Activated T-cell treated with anti-CD3 and anti-CD28 coated beads, Interleukin-2, amount 50 U/mL, for 24 hours (primary cell): ENCODE measurements at regions not wholly inside any gene's neighbourhood (a gene's known extent, or its start where the extent isn't known, plus 50 kb on each side); places are given as distances from the start of the nearest gene placed in this dataset.
A peak's percentile ranks its signal among the peaks of the same experiment; 100 is the strongest.

ENCODE experiments used
- DNase-seq: peaks from one replicate; pipeline ENCODE4 v3.0.0-alpha.2; 2020
- H3K27ac Mint-ChIP-seq: 2 replicates; pipeline ENCODE4 v1.8.0; 2020; ENCODE audit warnings: mild to moderate bottlenecking, mixed read lengths
- H3K27me3 Mint-ChIP-seq: 2 replicates; pipeline ENCODE4 v1.8.0; 2020; ENCODE audit warnings: mixed read lengths
- H3K36me3 Mint-ChIP-seq: 2 replicates; pipeline ENCODE4 v1.8.0; 2020; ENCODE audit warnings: low read depth, mixed read lengths
- H3K4me1 Mint-ChIP-seq: 2 replicates; pipeline ENCODE4 v1.8.0; 2020; ENCODE audit warnings: low read depth, mixed read lengths
- H3K4me3 Mint-ChIP-seq: 2 replicates; pipeline ENCODE4 v1.8.0; 2020; ENCODE audit warnings: mild to moderate bottlenecking, moderate library complexity, mixed read lengths
- H3K9me3 Mint-ChIP-seq: 2 replicates; pipeline ENCODE4 v1.8.0; 2020; ENCODE audit warnings: mixed read lengths

DNA sequence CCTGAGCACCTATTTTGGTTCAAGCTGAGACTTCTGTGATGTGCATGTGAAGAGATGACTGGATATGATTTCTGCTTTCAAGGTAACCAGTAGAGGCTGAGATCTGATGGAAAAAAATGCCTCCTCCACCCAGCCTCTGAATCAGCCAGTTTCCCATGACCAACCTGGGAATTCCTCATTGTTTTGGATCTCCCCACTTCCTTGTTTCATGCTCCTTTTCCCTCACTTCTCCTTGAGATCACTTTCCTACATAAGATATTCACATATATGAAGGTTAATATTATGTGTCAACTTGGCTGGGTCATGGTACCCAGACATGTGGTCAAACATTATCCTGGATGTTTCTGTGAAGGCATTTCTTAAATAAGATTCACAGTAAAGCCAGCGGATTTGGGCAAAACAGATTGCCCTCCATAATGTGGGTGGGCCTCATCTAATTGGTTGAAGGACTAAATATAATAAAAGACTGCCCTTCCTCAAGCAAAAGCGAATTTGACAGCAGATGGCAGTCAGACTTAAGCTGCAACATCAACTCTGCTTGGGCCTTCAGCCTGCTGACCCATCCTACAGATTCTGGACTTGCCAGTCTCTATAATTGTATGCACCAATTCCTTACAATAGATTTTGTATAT lies 379.4 kb downstream of the TNS1 start:
- Mint-ChIP-seq H3K36me3 (no peaks in the 10 kb centered on the region), H3K4me3 (no peak overlapping the region), H3K27ac (no peak overlapping the region), H3K27me3 (no peaks in the 10 kb centered on the region), H3K4me1 (no peaks in the 10 kb centered on the region), H3K9me3 (no peaks in the 10 kb centered on the region)
- DNase-seq: no peak

DNA sequence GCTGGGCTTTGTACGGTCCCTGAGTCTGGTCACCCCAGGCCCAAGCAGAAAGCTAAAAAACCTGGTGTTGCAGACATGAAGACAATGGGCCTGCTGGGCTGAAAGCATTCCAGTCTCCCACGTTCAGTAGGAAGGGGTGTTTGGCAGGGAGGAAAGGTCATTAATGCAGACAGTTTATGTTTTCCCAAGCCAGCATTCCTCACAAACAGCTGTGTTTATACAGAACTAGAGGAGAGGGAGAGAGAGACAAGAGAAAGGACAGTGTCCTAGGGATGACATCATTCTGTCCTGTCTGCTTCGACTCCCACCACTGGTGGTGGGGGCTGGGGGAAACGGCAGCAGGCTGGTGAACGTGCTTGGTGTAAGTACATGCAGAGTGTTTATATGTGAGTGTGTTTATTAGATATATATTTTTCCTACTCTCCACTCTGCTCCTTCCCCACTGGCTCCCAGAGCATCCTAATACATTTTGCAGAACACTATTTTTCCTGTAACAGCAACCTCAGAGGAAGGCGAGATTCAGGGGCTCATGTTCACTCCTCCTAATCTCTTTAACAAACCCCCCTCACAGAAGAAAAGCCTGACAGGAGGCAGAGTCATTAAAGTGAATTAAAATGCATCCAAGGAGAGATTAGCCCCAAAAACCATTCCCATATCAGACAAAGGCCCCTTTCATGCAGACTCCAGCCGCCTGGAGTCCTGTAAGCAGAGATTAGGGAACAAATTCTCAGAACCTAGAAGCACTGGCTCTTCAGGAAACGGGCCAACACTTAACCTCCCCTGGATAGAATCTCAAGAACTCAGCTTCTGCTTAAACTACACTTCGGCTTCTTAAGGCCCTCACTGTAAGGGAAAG lies 380.4 kb downstream of the TNS1 start:
- Mint-ChIP-seq H3K4me1 (no peaks in the 10 kb centered on the region), H3K36me3 (no peaks in the 10 kb centered on the region), H3K9me3 (no peaks in the 10 kb centered on the region), H3K27ac (no peak overlapping the region), H3K27me3 (no peaks in the 10 kb centered on the region), H3K4me3 (no peak overlapping the region)
- no peak for DNase-seq

DNA sequence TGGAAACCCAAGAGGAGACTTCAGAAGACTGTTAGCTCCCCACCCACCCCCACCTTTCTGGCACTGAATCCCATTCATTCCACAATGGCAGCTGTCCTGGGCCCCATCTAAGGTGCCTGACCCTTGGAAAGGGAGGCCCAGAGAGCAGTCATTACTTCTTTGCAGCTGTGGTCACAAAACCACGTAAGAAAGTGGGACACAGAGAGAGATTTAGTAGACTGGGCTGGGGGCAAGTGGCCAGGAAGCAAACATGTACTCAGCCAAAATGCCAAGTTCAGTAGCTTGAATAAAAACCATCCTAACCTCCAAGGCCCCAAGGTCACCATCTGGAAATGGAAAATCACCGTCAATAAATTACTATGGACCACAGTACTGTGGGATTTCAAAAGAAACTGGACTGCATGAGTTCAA lies 381.4 kb downstream of the TNS1 start:
- no peaks in the 10 kb centered on the region for H3K36me3 Mint-ChIP-seq
- H3K27me3 Mint-ChIP-seq: no peaks in the 10 kb centered on the region
- no peak overlapping the region for H3K27ac Mint-ChIP-seq
- no peak overlapping the region for H3K4me3 Mint-ChIP-seq
- H3K4me1 Mint-ChIP-seq: no peaks in the 10 kb centered on the region
- H3K9me3 Mint-ChIP-seq: no peaks in the 10 kb centered on the region
- no peak for DNase-seq

DNA sequence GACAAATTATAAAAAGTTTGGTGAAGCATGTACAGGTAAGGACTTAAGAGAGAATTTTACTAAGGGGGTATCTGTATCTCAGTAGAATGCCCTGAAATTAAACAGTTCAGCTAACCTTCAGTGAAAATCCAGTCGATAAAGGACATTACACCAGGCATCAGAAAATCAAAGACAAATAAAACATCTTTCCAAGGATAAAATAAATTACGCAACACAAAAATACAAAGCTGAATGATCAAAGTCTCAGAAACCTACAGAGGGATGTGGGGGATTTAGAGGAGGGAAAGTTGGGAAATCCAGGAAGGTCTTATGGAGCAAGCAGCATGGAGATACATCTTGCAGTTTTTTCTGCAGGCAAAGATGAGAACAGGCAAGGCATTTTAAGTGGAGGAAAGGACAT lies 384.1 kb downstream of the TNS1 start:
- no peaks in the 10 kb centered on the region for H3K9me3 Mint-ChIP-seq
- H3K27ac Mint-ChIP-seq: no peak overlapping the region
- no peak overlapping the region for H3K4me3 Mint-ChIP-seq
- peaks cover 12% of the 10 kb centered on the region for H3K4me1 Mint-ChIP-seq
- DNase-seq: no peak
- H3K27me3 Mint-ChIP-seq: no peaks in the 10 kb centered on the region
- no peaks in the 10 kb centered on the region for H3K36me3 Mint-ChIP-seq

DNA sequence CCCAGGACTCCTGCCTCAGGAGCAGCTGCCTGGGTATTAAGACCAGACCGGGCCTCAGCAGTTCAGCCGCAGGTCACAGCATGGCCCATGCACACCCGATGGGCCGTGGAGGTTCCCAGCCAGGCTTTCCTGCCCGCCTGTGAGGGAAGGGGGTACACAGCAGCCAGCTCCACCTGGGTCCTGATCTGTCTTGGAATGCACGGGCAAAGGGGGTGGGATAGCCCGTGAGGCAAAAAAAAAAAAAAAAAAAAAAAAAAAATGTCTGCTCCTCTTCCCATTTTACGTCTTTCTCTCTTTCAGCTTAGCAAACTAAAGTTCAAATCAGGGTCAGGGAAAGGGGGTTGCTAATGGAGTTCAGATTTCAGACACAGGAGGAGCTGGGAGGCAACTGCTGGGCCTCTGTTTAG lies 385.2 kb downstream of the TNS1 start:
- no peak overlapping the region for H3K27ac Mint-ChIP-seq
- H3K4me3 Mint-ChIP-seq: no peak overlapping the region
- no peak for DNase-seq

DNA sequence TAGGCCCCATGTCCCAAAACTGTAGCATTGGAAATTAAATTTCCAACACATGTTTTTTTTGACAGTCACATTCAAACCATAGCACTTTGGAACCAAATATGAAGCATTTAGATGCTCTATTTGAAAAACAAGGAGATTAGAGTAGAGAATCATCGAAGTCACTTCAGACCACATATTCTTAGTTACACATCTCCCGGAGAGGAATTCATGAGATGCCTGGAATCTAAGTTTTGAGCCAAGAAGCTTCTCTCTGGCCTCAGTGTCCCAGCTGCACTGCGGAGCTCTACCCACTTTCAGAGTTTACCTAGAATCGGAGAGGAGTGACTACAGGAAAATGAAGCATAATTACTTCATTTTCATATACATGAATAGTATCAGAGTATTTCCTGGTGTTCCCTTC lies 385.9 kb downstream of the TNS1 start:
- Mint-ChIP-seq H3K27ac (no peak overlapping the region), H3K4me3 (no peak overlapping the region), H3K4me1 (peaks cover 19% of the 10 kb centered on the region)

More for the DNA sequence above, 385.2 kb downstream of the TNS1 start:
- Mint-ChIP-seq H3K4me1 (peaks cover 13% of the 10 kb centered on the region), H3K36me3 (no peaks in the 10 kb centered on the region), H3K27me3 (no peaks in the 10 kb centered on the region), H3K9me3 (no peaks in the 10 kb centered on the region)

DNA sequence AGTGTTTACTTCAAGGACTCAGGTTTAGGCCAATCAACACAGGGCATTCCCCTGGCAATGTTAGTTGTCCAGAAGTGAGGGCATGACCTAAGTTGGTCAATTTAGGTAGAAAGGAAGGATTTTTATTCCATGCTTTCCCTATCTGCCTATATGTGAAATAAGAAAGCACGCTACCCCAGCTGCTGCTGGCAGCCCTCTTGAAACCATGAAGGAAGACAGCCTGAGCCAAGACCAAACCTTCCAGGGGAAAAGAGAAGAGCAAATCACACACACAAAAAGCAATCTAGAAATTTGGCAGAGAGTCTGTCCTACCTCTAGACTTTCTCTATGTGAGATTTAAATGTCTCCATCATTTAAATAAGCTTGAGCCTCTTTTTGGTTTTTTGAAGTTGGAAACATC lies 387.6 kb downstream of the TNS1 start:
- H3K4me1 Mint-ChIP-seq: peaks cover 36% of the 10 kb centered on the region
- no peaks in the 10 kb centered on the region for H3K9me3 Mint-ChIP-seq
- H3K27ac Mint-ChIP-seq: no peak overlapping the region
- H3K36me3 Mint-ChIP-seq: no peaks in the 10 kb centered on the region
- DNase-seq: no peak
- no peaks in the 10 kb centered on the region for H3K27me3 Mint-ChIP-seq
- H3K4me3 Mint-ChIP-seq: no peak overlapping the region

More for the DNA sequence above, 385.9 kb downstream of the TNS1 start:
- Mint-ChIP-seq H3K27me3 (no peaks in the 10 kb centered on the region), H3K36me3 (no peaks in the 10 kb centered on the region), H3K9me3 (no peaks in the 10 kb centered on the region)
- no peak for DNase-seq

DNA sequence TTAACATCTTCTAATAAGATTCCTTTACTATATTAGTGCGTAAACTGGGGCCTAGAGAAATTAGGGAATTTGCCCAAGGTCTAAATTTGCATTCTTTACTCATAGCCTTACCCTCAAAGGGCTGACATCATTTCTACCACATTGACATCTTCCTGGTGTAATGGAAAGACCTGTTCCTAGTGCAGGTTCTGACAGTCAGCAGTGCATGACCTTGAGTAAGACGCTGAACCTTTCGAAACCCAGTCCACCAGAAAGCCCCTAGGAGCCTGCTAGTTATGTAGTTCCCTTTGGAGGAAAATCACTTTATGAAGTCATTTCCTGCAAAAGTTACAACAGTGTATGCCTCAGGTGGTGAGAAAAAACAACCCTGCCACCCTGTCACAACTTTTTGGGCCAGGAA lies 388.3 kb downstream of the TNS1 start:
- H3K27me3 Mint-ChIP-seq: no peaks in the 10 kb centered on the region
- peaks cover 43% of the 10 kb centered on the region for H3K4me1 Mint-ChIP-seq
- no peak overlapping the region for H3K4me3 Mint-ChIP-seq
- peak overlapping the region; percentile 8 for H3K27ac Mint-ChIP-seq
- H3K9me3 Mint-ChIP-seq: no peaks in the 10 kb centered on the region
- no peak for DNase-seq
- no peaks in the 10 kb centered on the region for H3K36me3 Mint-ChIP-seq

DNA sequence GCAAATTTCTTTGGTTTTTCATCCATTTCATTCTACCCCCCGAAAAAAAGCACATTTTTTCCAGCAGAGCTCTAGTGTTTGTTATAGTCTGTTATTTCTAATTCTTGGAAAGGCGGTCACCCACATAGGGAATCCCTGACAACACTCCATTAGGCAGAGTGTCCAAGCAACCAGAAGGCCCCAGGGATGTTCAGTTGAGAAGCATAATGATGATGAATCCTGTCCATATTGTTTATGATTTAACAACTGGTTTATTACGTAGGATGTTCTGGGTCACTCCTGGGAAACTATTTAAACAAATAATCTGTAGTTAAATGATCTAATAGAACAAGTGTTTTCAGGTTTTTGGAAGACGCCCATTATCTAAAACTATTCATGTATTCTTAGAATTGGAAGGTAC lies 388.7 kb downstream of the TNS1 start:
- H3K9me3 Mint-ChIP-seq: no peaks in the 10 kb centered on the region
- H3K4me3 Mint-ChIP-seq: no peak overlapping the region
- no peaks in the 10 kb centered on the region for H3K27me3 Mint-ChIP-seq
- H3K36me3 Mint-ChIP-seq: no peaks in the 10 kb centered on the region
- H3K27ac Mint-ChIP-seq: no peak overlapping the region
- no peak for DNase-seq
- H3K4me1 Mint-ChIP-seq: peaks cover 44% of the 10 kb centered on the region

DNA sequence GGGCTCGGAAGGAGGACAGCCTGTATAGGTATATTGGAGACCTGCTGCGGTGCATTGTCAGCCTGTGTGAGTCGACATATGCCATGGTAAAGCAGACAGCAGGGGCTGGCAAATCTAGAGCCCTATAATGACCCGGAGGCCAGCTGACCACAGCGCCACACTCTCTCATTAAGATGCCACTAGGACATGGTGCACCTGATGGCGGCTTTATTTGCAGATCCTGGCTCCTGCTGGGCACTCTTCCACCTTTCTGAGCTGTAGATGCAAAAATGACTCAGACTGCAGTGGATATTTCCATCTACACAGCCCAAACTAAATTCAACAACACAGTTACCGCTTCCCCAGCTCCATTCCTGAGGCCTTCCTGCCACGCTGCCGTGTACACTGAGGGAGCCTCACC lies 389.9 kb downstream of the TNS1 start:
- H3K9me3 Mint-ChIP-seq: no peaks in the 10 kb centered on the region
- DNase-seq: no peak
- H3K27me3 Mint-ChIP-seq: no peaks in the 10 kb centered on the region
- H3K36me3 Mint-ChIP-seq: no peaks in the 10 kb centered on the region
- peaks cover 44% of the 10 kb centered on the region for H3K4me1 Mint-ChIP-seq
- no peak overlapping the region for H3K27ac Mint-ChIP-seq
- no peak overlapping the region for H3K4me3 Mint-ChIP-seq

DNA sequence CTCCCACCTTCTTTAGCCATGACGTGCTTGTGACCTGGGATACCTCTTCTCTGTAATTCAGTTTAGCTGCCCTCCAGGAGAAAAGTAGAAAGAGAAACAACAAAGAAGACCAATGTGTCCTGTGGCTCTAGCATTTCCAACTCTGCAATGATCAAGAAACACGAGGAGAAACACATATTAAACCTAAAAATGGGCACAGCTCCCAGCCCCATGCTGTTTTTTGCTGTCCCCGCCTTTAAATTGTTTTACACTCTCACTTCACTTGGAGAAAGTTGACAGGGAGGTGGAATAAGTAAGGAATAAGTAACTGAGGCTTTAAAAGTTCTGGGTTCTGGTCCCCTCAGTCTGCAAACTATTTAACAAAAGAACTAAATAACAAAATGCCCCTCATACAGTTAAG lies 390.6 kb downstream of the TNS1 start:
- Mint-ChIP-seq H3K27me3 (no peaks in the 10 kb centered on the region), H3K9me3 (no peaks in the 10 kb centered on the region), H3K27ac (peak overlapping the region; percentile 42)

DNA sequence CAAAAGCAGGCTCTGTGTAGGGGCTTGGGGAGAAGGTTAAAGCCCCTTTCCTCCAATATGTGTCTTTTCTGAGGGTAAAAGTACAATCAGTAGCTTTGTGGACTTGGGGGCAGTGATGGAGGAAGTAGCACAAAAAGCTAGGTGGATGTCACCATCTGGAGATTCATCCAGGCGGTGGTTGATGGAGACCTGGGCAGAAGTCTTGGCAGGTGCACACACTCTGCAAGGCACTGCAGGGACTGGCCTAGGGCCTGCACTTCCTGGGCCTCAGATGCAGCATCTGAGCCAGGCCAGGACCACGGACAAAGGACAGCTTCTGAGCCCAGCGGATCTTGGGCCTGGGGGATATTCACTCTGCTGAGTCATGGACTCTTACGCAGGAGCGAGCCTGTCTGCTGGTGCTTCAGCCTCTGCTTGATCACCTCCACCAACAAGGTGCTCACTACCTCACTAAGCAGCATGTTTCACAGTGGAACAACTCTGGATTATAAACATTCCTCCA lies 391.1 kb downstream of the TNS1 start:
- no peaks in the 10 kb centered on the region for H3K36me3 Mint-ChIP-seq
- no peaks in the 10 kb centered on the region for H3K27me3 Mint-ChIP-seq
- peak overlapping the region; percentile 91 for H3K27ac Mint-ChIP-seq
- DNase-seq: no peak
- no peaks in the 10 kb centered on the region for H3K9me3 Mint-ChIP-seq
- no peak overlapping the region for H3K4me3 Mint-ChIP-seq
- H3K4me1 Mint-ChIP-seq: peaks cover 47% of the 10 kb centered on the region

More for the DNA sequence above, 390.6 kb downstream of the TNS1 start:
- no peaks in the 10 kb centered on the region for H3K36me3 Mint-ChIP-seq
- no peak for DNase-seq
- peaks cover 44% of the 10 kb centered on the region for H3K4me1 Mint-ChIP-seq
- no peak overlapping the region for H3K4me3 Mint-ChIP-seq

DNA sequence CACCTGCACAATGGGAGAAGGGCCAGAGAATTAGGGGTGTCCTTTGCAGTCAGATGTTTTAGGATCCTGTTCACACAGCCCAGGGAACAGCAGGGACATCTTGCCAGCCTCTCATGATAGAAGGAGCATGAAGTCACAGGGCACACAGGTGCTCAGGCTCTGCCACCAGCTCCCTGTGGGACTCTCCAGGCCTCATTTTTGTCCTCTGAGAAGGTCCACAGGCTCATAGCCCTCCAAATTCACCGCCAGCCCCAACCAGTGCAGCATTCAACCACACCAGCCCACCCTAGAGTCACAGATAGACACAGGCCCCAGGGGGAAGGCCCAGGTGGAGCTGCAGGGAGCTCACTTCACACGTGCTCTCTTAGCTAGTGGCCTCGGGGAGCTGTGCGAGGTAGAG lies 391.7 kb downstream of the TNS1 start:
- Mint-ChIP-seq H3K4me3 (peak overlapping the region; percentile 53), H3K27me3 (no peaks in the 10 kb centered on the region), H3K9me3 (no peaks in the 10 kb centered on the region), H3K4me1 (peaks cover 53% of the 10 kb centered on the region), H3K36me3 (no peaks in the 10 kb centered on the region), H3K27ac (peak overlapping the region; percentile 91)
- DNase-seq: peak; percentile 44

DNA sequence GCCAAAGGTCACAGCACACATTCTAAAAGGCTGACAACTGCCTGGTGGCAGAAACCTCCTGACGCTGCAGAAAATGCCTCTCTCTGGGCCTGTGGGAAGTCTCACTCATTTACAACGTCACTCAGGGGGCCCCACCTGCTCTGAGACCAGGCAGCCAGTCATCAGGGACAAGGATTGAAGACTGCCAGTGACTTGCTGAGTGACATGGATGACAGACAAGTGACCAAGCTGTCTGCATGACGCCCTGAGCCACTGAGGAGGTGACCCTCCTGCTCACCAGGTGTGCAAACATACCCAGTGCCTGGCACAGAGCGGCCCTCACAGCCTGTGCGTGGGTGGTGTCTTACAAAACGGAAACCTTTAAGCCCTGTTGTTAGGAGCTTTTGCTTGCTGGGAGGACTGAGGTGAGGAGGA lies 392.4 kb downstream of the TNS1 start:
- H3K4me1 Mint-ChIP-seq: peaks cover 51% of the 10 kb centered on the region
- H3K4me3 Mint-ChIP-seq: peak overlapping the region; percentile 53
- H3K27ac Mint-ChIP-seq: peak overlapping the region; percentile 91
- H3K9me3 Mint-ChIP-seq: no peaks in the 10 kb centered on the region
- H3K27me3 Mint-ChIP-seq: no peaks in the 10 kb centered on the region
- H3K36me3 Mint-ChIP-seq: no peaks in the 10 kb centered on the region
- DNase-seq: peak; percentile 76

DNA sequence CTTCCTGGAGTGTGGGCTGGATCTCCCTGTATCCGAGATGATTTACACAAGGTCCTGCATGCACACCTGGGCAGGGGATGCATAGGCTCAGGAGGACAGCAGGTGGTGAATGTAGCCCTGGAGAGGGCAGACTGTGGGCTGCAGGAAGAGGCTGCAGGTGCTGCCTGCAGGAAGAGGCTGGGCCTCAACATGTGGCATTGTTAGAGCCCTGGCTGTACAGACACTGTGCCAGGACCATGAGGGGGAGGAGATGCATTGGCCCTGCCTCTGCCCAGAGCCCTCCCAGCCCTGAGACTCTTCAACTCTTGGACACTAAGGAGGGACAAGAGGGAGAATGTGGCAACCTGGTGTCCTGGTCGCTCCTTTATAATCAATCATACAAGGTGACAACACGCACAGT lies 392.8 kb downstream of the TNS1 start:
- Mint-ChIP-seq H3K9me3 (no peaks in the 10 kb centered on the region), H3K4me1 (peaks cover 49% of the 10 kb centered on the region), H3K36me3 (no peaks in the 10 kb centered on the region), H3K4me3 (no peak overlapping the region), H3K27me3 (no peaks in the 10 kb centered on the region), H3K27ac (peak overlapping the region; percentile 91)
- DNase-seq: no peak
